Thyroid gland (tissue), 4 donors: ENCODE measurements at regions not wholly inside any gene's neighbourhood (a gene's known extent, or its start where the extent isn't known, plus 50 kb on each side); places are given as distances from the start of the nearest gene placed in this dataset.

Experiments
- POLR2A ChIP-seq, 2 donors: fragments of 450-650 bp; IDR thresholded peaks; one replicate each; pipeline ENCODE4 v1.6.1; 2017; ENCODE audit warnings: antibody characterized with exemption in 2 of 2, mild to moderate bottlenecking in 2 of 2, moderate library complexity in 1 of 2
- TF ChIP-seq, protein P1 (sequence below), 6 experiments: fragments of 200-600 bp in 3 of 6; fragments of 450-650 bp in 3 of 6; sonication (generic) in 3 of 6; IDR thresholded peaks; one replicate each; pipeline ENCODE4 v1.5.1; 2016 to 2019; ENCODE audit warnings: antibody characterized with exemption in 6 of 6, mild to moderate bottlenecking in 2 of 6, inconsistent platforms in 1 of 6, moderate library complexity in 1 of 6

GRCh38 chr2:57877811-57878170, 168.8 kb upstream of the VRK2 start:
- TF ChIP-seq, protein P1, sequence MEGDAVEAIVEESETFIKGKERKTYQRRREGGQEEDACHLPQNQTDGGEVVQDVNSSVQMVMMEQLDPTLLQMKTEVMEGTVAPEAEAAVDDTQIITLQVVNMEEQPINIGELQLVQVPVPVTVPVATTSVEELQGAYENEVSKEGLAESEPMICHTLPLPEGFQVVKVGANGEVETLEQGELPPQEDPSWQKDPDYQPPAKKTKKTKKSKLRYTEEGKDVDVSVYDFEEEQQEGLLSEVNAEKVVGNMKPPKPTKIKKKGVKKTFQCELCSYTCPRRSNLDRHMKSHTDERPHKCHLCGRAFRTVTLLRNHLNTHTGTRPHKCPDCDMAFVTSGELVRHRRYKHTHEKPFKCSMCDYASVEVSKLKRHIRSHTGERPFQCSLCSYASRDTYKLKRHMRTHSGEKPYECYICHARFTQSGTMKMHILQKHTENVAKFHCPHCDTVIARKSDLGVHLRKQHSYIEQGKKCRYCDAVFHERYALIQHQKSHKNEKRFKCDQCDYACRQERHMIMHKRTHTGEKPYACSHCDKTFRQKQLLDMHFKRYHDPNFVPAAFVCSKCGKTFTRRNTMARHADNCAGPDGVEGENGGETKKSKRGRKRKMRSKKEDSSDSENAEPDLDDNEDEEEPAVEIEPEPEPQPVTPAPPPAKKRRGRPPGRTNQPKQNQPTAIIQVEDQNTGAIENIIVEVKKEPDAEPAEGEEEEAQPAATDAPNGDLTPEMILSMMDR (IDR thresholded peaks at IDR 0.05) = no peak
- TF ChIP-seq POLR2A (IDR thresholded peaks at IDR 0.05) = no peak
